GM21717 (cell line): ENCODE measurements at regions not wholly inside any gene's neighbourhood (a gene's known extent, or its start where the extent isn't known, plus 50 kb on each side); places are given as distances from the start of the nearest gene placed in this dataset.
A peak's percentile ranks its signal among the peaks of the same experiment; 100 is the strongest.

Experiments used
- ATAC-seq: cut with Tn5 transposase; IDR thresholded peaks from one replicate; pipeline ENCODE4 v1.9.1; 2021; ENCODE audit warnings: mild to moderate bottlenecking, moderate library complexity; ENCODE audit not compliant: unreplicated experiment

DNA sequence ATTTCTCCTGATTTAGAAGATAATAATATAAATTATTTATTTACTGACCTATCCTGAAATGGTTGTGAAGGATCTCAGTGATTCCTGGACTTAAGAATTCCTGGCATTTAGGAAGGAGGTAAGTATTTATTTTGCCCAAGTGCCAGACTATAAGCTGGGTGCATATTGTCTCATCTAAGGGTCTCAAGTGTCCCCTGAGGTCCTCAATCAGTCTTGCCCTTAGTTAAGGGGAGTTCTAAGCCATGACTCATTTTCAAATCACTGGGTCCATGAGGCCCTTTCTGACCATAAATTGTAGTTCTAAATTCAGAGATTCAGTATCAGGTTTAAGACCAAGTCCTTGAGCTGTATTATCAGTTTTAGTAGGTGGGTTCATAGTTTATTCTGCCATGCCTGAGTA, 251.6 kb upstream of the MEOX2 start:
- no peak for ATAC-seq

DNA sequence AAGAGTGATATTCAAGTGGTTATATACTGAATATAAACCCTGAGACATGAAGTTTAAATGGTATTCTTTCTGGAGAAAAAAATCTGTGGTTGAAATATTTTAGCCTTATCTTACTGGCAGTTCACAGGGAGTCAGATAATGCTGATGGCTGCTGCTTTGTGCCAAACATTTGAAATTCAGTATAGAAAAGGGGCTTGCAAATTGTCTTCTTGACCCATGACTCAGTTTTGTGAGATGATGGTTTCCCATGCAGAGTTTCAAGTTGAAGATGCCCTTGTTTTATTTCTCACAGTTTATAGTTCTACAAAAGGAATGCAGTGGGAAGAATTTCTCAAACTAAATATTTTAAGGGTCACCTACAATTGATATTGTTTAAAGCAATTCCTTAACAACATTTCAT, 251.1 kb upstream of the MEOX2 start:
- no peak for ATAC-seq

DNA sequence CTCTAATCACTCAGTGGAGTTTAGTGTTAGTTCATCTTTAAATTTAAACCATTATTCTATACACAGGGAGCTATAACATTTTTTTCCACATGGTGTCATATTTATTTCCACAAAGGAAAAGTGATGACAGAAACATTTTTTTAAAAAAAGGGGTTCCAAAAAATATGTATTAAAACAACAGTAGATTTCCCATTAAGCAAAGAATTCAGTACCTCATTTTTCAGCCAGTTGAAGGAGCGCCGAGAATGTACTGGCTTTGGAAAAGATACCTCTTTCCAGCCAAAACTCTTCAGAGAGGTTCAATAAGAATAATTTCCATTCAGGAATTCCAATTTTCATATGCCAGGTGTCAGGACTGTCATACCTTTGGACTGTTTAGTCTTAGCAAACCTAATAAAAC, 250.5 kb upstream of the MEOX2 start:
- no peak for ATAC-seq

DNA sequence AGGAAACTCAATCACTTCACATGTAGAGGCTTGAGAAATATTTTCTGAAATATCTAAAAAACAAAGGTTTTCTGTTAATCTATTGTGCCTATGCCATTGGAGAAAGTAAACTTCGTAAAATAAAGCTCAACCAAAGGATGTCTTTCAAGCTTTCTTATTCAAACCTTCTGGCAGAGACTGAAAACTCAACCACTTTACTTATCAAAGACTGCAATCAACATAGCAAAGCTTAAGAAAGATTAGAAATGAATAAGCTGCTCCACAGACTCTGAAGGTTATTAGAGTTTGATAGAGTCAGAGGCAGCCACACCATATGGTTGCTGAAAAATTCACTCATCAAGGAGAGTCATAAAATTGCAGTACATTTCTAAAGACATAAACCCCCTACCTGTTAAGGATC, 245.8 kb upstream of the MEOX2 start:
- ATAC-seq = no peak

DNA sequence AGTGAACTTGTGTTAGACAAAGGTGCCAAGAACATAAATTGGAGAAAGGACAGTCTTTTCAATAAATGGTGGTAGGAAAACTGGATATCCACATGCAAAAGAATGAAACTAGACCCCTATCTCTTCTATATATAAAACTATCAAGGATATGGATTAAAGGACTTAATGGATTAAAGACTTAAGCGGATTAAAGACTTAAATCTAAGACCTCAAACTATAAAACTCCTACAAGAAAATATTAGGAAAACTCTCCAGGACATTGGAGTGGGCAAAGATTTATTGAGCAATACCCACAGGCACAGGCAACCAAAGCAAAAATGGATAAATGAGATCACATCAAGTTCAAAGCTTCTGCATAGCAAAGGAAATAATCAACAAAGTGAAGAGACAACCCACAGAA, 242.9 kb upstream of the MEOX2 start:
- ATAC-seq = no peak

DNA sequence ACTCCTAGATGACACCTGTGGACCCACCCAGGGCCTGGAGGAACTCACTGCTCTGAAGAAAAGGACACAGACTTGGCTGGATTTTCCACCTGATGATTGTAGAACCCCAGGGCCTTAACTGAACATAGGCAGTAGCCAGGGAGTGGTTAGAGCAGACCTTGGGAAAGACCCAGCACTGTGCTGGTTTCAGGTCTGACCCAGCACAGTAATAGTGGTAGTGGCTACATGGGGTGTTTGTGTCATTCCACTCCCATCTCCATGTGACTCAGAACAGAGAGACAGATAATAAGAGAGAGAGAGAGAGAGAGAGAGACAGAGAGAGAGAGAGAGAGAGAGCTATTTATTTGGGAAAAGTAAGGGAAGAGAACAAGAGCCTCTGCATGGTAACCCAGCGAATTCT, 239.1 kb upstream of the MEOX2 start:
- ATAC-seq = peak; percentile 87

DNA sequence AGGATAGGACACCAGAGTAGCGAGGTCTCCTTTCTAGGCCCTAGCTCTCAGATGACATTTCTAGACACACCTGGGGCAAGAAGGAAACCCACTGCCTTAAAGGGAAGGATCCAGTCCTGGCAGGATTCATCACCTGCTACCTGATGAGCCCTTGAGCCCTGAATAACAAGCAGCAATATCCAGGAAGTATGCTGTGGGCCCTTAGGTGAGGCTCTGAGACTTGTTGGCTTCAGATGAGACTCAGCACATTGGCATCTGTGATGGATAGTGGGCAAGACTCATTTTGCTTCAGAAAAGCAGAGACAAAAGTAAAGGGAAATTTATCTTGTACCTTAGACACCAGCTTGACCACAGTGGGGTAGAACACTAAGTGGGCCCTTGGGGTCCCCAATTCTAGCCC, 238.4 kb upstream of the MEOX2 start:
- ATAC-seq = no peak

DNA sequence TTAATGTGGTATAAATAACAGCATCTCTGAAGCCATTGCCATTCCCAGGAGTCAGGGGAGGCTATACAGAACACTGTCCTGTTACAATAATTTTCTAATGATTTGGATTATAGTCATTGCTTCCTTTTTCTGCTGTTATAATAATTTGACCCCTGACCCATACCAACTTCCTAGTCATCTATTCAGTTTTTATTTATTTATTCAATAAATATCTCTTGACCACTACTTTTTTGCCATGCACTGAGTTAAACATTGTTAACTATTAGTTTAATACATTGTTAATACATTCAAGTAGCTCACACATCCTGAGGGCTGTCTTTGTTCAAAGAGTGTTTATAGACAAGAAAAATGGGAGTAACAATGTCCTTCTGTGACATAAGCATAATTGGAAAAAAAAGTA, 235.5 kb upstream of the MEOX2 start:
- ATAC-seq = no peak

DNA sequence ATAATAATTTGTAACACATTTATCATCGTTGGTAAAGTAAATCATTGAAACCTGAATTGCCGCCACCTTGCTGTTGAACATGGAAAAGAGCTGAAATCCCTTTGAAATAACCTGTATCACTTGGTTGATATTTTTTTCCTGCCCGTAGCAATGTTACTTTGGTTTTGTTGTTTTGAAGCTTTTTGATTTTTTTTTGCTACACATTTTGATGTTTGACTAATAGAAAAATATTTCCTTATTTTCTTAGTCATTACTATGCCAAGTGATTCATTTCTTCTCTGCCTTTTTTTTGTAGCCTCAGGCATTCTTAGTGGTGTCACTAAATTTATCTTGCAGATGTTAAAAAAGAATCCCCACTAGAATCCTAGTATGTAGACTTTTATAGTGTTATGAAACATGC, 235.1 kb upstream of the MEOX2 start:
- no peak for ATAC-seq

DNA sequence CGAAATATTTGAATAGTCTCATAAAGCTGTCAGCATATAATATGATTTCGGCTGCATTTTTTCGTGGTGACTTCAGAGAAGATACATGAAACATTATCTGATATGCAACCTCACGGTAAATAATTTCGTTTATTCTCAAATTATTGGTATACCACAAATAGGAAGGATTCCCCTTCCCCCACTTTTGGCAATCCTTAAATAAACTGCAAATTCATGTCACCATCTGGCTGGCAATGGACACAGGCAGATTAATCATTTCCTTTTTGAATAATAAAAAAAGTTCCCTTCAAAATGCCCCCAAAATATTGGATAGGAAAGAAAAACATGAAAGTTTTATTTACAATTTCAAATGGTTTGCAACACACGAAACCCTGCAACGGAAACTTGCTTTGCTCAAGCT, 234.5 kb upstream of the MEOX2 start:
- ATAC-seq = no peak

DNA sequence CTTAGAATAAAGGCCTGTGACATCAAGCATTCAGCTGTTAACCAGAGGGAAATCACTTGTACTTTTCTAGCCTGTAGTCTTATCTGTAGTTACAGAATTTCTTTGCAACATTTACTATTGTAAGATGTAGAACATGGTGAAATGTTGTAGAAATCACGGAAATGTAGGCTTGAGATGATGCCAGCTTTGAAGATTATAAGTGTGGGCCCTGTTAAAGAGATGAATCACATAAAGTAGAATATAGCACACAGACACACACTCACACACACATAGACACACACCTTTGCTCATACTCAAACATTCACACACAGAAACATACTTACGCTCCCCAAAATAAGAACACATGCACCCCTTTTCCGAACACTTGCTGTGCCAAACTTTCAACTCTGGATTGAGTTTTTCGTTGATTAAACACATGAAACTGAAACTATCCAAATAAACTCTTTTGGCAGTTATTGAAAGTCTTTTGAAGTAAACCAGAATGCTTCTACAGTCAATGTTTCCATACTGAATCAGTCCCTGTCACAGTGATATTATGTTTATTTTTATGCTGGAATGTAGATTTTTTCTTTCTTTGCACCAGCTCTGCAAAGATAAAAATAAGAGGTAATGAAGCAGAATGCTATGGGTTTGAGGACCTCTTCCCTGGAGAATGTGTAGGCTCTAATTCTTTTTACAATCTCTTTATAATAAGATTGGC, 230.3 kb upstream of the MEOX2 start:
- no peak for ATAC-seq

DNA sequence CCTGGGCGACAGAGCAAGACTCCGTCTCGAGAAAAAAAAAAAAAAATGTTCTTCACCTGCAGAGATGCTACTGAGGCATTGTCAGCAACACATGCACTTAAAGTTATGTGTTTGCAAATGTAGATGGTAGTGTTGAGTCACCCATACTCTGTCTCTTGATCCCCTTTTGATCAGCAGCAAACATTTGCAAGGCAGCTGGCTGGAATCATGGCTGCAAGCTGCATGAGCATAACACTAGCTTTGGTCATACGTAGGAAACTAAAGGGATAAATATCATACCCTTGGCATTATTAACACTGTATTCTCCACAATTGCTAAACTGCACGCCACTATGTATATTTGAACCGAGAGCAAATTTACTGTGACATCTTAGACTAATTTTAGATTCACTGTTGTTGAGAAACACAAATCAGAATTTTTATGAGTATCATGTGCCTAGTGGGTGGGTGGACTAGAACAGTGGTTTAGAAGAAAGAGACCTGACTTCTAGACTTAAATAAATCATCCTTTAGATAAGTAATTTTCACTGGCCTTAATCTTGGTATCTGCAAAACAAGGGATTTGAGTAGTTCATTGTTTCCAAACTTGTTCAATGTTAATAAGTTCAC, 229.3 kb upstream of the MEOX2 start:
- no peak for ATAC-seq

DNA sequence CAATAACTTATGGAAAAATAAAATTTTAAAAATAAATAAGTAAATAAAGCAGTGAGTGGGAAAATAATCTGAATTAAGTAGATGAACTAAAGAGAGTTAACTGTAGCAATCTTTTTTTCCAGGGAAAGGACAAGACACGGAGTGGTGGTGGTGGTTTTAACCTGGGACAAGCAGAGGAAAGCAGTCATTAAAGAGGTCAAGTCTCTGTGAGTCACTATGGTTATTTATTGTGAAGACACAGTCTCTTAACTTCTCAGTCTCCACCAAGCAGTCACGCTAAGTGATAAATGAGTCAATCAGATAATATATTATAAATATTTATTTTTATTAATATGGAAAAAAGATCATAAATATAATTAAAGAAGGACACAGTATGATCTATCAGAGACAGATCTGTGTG, 228.1 kb upstream of the MEOX2 start:
- no peak for ATAC-seq

DNA sequence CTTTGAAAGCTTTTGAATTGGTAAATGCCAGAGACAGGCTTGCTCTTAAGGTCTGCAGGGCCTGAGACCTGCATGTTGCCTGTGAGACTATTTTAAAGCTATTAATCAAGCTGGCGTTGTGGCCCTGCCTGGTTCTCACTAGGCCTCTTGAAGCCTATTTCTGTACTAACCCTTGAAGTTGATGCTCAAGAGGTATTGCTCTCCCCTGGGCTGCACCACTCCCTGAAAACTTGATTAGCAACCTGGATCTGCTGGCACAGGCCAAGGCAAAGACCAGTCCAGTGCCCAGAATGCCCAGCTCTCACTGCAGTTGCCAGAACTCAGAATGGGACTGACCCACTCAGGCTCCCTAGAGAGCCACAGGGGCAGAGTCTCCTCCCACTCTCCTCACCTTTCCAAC, 220.0 kb upstream of the MEOX2 start:
- no peak for ATAC-seq

DNA sequence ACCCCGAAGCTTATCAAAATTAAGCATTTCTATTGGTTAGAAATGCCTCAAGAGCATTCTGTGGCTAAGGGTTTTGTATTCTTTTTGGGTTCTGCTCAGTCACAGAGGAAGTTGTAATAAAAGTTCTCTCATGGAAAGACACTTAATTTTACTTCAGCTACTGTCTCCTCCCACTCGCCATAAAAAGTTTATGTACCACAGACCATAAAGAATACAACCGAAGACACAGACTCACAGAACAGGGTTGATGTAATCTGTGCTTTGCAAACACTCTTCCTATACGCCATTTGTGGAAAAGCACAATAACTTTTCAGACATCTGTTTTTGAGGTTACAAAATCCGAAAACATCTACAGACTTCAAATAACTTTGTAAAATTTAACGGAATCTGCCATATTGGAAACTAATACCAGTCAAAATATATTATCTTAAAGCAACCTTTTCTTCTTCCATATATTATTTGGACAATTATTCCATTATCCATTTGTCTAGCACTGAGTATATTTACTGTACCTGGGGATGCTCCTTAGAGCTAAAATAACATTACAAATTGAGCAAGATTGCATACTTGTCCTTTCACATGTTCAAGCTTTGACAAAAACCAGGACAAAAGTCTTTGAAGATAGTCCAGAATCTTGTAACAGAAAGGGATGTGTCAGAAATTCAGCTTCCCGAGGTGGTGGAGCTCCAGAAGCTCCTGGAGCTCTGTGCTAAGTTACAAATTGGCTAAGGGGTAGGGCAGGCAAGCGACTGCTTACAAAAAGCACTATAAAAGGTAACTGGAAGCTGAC, 219.0 kb upstream of the MEOX2 start:
- ATAC-seq = no peak

DNA sequence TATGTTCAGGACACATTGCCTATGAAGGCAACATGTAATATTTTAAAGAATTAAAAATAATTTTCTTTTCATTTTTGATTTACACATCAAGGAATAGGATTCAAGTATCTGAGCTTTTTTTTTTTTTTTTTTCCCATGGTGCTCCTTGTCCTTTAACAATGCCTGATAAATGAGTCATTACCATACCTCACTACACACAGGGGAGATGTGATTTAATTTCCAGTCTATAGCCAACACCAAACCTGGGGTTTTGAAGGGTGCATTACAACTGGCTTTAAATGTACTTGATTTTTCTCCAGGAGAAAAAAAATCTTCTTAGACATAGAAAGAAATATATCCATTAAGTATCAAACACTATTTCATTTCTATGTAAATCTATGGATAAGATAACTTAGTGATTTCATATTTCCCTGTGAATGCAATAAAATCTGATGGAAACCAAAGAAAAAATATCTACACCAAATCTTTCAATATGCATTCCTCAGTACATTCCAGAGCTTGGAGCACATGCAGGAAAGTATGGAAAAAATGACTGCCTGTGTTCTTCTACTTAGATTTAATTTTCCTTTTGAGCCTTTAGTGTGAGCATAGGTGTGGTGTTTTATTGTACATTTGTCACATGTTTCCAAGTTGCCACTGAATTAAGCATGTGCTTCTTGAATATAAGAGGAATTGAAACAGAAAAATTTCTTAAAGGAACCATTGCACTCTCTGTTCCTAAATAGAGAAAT, 204.8 kb upstream of the MEOX2 start:
- no peak for ATAC-seq

DNA sequence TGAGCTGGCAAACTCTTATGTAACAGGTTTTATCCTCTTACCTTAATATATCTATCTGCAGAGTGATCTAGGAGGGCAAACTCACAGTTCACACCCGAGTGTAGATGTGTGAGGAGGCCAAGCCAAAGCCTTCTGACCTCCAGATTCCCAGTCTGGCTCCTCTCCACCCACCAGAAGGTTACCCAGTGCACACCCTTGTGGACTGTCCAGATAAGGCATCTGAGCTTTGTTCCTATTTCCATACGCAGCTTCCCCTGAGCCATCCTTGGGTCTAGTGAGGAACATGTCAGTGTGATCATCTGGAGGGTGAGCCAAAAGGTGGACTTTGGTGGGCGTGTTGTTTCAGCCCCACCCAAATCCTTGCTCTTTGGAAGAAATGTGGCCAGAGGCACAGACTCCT, 203.0 kb upstream of the MEOX2 start:
- ATAC-seq = no peak

DNA sequence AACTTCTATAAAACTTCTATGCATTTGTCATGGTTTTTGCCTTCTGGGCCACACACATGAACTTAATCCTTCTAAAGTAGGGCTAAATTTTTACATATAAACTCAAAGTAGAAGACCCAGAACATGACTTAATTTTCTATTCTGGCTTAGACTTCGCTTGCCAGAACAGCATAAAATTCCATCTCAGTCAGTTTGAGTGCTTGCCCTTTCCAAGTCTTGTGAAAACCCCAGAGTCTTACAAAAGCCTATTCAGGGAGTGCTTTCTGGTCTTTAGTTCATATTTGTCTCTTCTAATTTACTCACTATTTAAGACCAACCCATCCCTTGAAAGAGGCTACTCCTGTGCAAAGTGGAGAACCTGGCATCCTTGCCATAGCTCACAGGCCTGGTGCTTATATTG, 201.6 kb upstream of the MEOX2 start:
- no peak for ATAC-seq

DNA sequence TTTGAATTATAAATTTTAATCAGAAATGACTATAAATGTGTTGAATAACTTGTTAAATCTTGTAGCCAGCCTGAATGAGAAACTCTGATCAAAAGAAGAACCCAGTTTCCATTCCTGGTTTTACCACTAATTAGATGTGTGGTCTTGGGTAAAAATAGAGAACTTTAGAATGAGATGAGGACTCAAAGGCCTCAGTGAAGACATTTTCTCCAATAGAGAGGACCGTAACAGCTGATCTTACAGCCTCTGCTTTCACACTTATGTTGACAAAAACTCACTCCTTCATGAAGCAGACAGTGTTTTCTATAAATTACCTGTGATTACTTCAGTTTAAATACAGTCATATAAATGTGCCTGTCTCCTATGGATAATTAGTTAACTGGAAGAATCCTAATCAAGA, 200.1 kb upstream of the MEOX2 start:
- ATAC-seq = no peak

DNA sequence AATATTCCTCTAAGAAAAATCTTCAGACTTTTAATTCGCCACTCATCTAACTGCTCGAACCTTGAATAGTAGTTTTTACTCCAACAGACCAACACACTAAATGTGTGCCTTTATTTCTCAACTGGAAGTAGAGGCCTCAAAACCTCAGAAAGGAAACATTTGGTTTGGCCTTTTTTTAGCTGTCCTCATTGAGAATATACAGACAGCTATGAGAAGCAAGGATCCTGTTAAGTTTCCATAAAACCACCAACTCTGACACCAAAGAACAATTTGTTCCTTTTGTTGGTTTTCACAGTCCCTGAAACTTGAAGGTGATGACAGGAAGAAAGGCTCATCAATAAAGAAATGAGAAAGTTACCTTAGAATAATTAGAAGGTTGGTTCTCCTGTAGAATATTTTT, 199.2 kb upstream of the MEOX2 start:
- no peak for ATAC-seq

DNA sequence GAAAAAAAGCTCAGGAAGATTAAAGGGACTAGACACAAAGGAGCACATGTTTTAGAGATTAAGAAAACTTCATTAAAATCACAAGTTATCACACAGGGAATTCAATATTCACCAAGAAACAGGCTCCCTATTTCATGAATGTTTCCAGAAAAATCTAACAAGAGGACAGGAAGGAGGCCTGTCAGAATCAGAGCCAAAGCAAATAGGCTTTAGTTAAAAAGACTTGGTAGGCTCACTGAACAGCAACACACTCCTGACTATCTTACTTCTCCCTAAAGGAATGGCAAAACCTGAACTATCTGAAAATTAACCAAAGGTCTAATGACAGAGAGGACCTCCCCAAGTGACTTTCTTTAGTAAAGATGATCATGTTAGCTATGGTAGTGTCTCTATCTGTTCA, 188.3 kb upstream of the MEOX2 start:
- no peak for ATAC-seq

DNA sequence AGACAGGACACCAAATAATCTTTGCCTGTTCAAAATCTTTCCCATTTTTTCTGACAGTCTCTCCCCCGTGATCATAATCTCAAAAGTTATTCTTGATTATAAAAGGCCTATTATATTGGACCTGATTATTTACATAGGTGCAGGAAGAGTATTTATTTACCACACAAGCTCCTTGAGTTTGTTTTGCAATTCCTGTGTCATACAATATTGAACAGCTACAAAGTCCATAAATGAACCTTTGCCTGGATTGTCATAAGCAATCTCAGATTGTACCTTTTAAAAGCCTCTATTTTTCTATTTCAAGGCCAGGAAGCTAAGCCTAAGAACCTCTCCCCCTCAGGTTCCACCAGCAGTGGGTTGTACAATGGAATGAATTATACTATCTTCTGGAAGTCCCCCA, 183.9 kb upstream of the MEOX2 start:
- ATAC-seq = no peak
